ENCODE measurements at regions not wholly inside any gene's neighbourhood (a gene's known extent, or its start where the extent isn't known, plus 50 kb on each side); places are given as distances from the start of the nearest gene placed in this dataset.

GRCh38 chr4:135948797-135949196 lies 1583.5 kb downstream of the PCDH18 start:
- no peak for TF ChIP-seq KLF5 (IDR thresholded peaks at IDR 0.05; ENCODE audit: partially characterized antibody)
- TF ChIP-seq, protein P1, sequence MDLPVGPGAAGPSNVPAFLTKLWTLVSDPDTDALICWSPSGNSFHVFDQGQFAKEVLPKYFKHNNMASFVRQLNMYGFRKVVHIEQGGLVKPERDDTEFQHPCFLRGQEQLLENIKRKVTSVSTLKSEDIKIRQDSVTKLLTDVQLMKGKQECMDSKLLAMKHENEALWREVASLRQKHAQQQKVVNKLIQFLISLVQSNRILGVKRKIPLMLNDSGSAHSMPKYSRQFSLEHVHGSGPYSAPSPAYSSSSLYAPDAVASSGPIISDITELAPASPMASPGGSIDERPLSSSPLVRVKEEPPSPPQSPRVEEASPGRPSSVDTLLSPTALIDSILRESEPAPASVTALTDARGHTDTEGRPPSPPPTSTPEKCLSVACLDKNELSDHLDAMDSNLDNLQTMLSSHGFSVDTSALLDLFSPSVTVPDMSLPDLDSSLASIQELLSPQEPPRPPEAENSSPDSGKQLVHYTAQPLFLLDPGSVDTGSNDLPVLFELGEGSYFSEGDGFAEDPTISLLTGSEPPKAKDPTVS (IDR thresholded peaks at IDR 0.05; ENCODE audit: low read depth, low read length): no peak
- TF ChIP-seq FOS (IDR thresholded peaks at IDR 0.05; ENCODE audit: borderline replicate concordance, extremely low read depth, insufficient read length): no peak
- no peak for TF ChIP-seq TCF7 (IDR thresholded peaks at IDR 0.05; ENCODE audit: borderline replicate concordance)
- no peak for TF ChIP-seq RAD51 (IDR thresholded peaks at IDR 0.05)
- no peak for TF ChIP-seq IKZF1 (conservative IDR thresholded peaks at IDR 0.05)
- no peak for TF ChIP-seq GATAD2B (conservative IDR thresholded peaks at IDR 0.05; ENCODE audit: low read depth)
- no peak for TF ChIP-seq TAF1 (IDR thresholded peaks at IDR 0.05; ENCODE audit: borderline replicate concordance, low read depth, low read length)
- no peak for TF ChIP-seq E4F1 (IDR thresholded peaks at IDR 0.05; ENCODE audit: borderline replicate concordance, partially characterized antibody)
- TF ChIP-seq SMAD1 (IDR thresholded peaks at IDR 0.05; ENCODE audit: low read depth, partially characterized antibody): no peak
- TF ChIP-seq CBFB (IDR thresholded peaks at IDR 0.05; ENCODE audit: low read depth): no peak
- no peak for TF ChIP-seq RELA (IDR thresholded peaks at IDR 0.05; ENCODE audit: borderline replicate concordance, partially characterized antibody)
- TF ChIP-seq REST (IDR thresholded peaks at IDR 0.05; ENCODE audit: low read depth, low read length): no peak
- no peak for TF ChIP-seq ATF7 (IDR thresholded peaks at IDR 0.05; ENCODE audit: low read depth)
- TF ChIP-seq SMARCA5 (IDR thresholded peaks at IDR 0.05): no peak
- TF ChIP-seq DPF2 (IDR thresholded peaks at IDR 0.05): no peak
- intact Hi-C loops (cut with micrococcal nuclease; ENCODE audit: unreplicated experiment) (no loop called here), in situ Hi-C loops (cut with MboI) (no loop called here)
- ATAC-seq (no peak), DNase-seq (ENCODE audit: low read depth, low spot score) (no peak), FAIRE-seq (no peak)
- RAD21 ChIA-PET (ENCODE audit: unreplicated experiment): no interaction called here
- CTCF ChIA-PET: no interaction called here
- Histone ChIP-seq H2AFZ (ENCODE audit: control insufficient read depth, low read depth, low read length) (no peak overlapping the region), H3K4me1 (ENCODE audit: control insufficient read depth, insufficient read depth, low read length) (no peaks in the 10 kb centered on the region), H4K20me1 (ENCODE audit: control insufficient read depth, insufficient read depth) (no peaks in the 10 kb centered on the region), H3K9ac (ENCODE audit: control insufficient read depth, insufficient read depth, low read length) (no peak overlapping the region), H3K36me3 (ENCODE audit: control insufficient read depth in 2 of 2, insufficient read depth in 2 of 2, low read length in 1 of 2) (no peaks in the 10 kb centered on the region), H3K4me2 (ENCODE audit: control insufficient read depth, insufficient read depth) (no peak overlapping the region), H3K4me3 (no peak overlapping the region), H3K79me2 (ENCODE audit: control insufficient read depth, insufficient read depth, low read length) (no peaks in the 10 kb centered on the region), H3K27me3 (replicated peaks in 1 of 2; ENCODE audit: control insufficient read depth in 2 of 2, insufficient read depth in 2 of 2, low read length in 1 of 2) (no peaks in the 10 kb centered on the region), H3K27ac (ENCODE audit: control insufficient read depth, insufficient read depth) (no peak overlapping the region), H3K9me3 (replicated peaks; ENCODE audit: control insufficient read depth, insufficient read depth, low read length) (no peaks in the 10 kb centered on the region)
- no TSS peak for BruUV-seq (replicated peaks)
- SMC1A ChIA-PET (ENCODE audit: uncharacterized antibody, unreplicated experiment): no interaction called here
- POLR2A ChIA-PET: no interaction called here
- 0% methylated on average over 1 of the region's 1 CpG for WGBS (ENCODE audit: insufficient coverage, insufficient replicate concordance, low lambda C conversion rate, missing lambda C conversion rate)
